Calu3 (cell line): ENCODE measurements at regions not wholly inside any gene's neighbourhood (a gene's known extent, or its start where the extent isn't known, plus 50 kb on each side); places are given as distances from the start of the nearest gene placed in this dataset.
"Not testable (repeated sequence)": the region's sequence is repeated elsewhere in the genome, so short reads cannot be mapped to it uniquely, and the experiment has no call there.

ENCODE experiments used
- BruUV-seq: library from RNA; stranded (reverse); fragments of 400-500 nt; replicated peaks from 2 replicates; lab custom pipeline; 2021; lab: Mats Ljungman, UMichigan
- CTCF ChIA-PET: fragments of 300-600 bp; sonication (Branson Sonifier 250); formaldehyde crosslinking; loops from one replicate; lab custom pipeline; 2022; ENCODE audit warnings: antibody characterized with exemption; lab: Charles Lee
- DNase-seq: peaks from one replicate; pipeline ENCODE4 v3.0.0; 2022
- H3K27ac Mint-ChIP-seq: one replicate; pipeline ENCODE4 v1.8.0; 2022; ENCODE audit warnings: mixed read lengths; ENCODE audit not compliant: unreplicated experiment
- H3K27me3 Mint-ChIP-seq: one replicate; pipeline ENCODE4 v1.8.0; 2022; ENCODE audit warnings: mixed read lengths; ENCODE audit not compliant: unreplicated experiment
- H3K36me3 Mint-ChIP-seq: one replicate; pipeline ENCODE4 v1.8.0; 2022; ENCODE audit warnings: mild to moderate bottlenecking, moderate library complexity, mixed read lengths; ENCODE audit not compliant: insufficient read depth, unreplicated experiment
- H3K4me1 Mint-ChIP-seq: one replicate; pipeline ENCODE4 v1.8.0; 2022; ENCODE audit warnings: mild to moderate bottlenecking, low read depth, mixed read lengths; ENCODE audit not compliant: unreplicated experiment
- H3K4me3 Mint-ChIP-seq: one replicate; pipeline ENCODE4 v1.8.0; 2022; ENCODE audit warnings: mild to moderate bottlenecking, low read depth, moderate library complexity, mixed read lengths; ENCODE audit not compliant: unreplicated experiment
- H3K9me3 Mint-ChIP-seq: one replicate; pipeline ENCODE4 v1.8.0; 2022; ENCODE audit warnings: low read depth, mixed read lengths; ENCODE audit not compliant: unreplicated experiment
- intact Hi-C: fragments of 100-400 bp; cut with micrococcal nuclease; formaldehyde crosslinking; loops from one replicate; pipeline ENCODE4 v1.10.0; 2022; ENCODE audit not compliant: unreplicated experiment
- TF ChIP-seq, protein P1 (sequence below): fragments of 200-600 bp; IDR thresholded peaks from one replicate; pipeline ENCODE4 v1.8.0; 2022; ENCODE audit warnings: antibody characterized with exemption; ENCODE audit not compliant: unreplicated experiment

GRCh38 chr10:129063877-129064276 lies 403.2 kb upstream of the MGMT start:
- no peak for DNase-seq
- intact Hi-C loops = no loop called here
- Mint-ChIP-seq H3K4me3 (no peak overlapping the region), H3K4me1 (no peaks in the 10 kb centered on the region), H3K36me3 (no peaks in the 10 kb centered on the region), H3K9me3 (no peaks in the 10 kb centered on the region), H3K27me3 (no peaks in the 10 kb centered on the region), H3K27ac (no peak overlapping the region)
- TF ChIP-seq, protein P1, sequence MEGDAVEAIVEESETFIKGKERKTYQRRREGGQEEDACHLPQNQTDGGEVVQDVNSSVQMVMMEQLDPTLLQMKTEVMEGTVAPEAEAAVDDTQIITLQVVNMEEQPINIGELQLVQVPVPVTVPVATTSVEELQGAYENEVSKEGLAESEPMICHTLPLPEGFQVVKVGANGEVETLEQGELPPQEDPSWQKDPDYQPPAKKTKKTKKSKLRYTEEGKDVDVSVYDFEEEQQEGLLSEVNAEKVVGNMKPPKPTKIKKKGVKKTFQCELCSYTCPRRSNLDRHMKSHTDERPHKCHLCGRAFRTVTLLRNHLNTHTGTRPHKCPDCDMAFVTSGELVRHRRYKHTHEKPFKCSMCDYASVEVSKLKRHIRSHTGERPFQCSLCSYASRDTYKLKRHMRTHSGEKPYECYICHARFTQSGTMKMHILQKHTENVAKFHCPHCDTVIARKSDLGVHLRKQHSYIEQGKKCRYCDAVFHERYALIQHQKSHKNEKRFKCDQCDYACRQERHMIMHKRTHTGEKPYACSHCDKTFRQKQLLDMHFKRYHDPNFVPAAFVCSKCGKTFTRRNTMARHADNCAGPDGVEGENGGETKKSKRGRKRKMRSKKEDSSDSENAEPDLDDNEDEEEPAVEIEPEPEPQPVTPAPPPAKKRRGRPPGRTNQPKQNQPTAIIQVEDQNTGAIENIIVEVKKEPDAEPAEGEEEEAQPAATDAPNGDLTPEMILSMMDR = no peak
- CTCF ChIA-PET = no interaction called here
- BruUV-seq = no TSS peak

DNA sequence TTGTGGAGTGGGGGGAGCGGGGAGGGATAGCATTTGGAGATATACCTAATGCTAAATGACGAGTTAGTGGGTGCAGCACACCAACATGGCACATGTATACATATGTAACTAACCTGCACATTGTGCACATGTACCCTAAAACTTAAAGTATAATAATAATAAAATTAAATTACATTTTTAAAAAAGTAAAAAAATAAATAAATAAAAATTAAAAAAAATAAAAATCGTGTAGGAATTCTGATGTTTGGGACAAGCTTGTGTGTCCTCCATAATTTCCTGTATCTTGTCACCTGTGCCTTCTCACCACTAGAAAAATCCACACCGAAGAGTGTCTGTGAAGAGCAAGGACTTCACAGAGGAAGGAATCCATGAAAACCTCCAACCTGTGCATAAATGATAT lies 400.5 kb upstream of the MGMT start:
- CTCF ChIA-PET, BruUV-seq, H3K36me3 Mint-ChIP-seq, DNase-seq, H3K4me1 Mint-ChIP-seq, H3K4me3 Mint-ChIP-seq, H3K27me3 Mint-ChIP-seq, H3K27ac Mint-ChIP-seq, H3K9me3 Mint-ChIP-seq, intact Hi-C loops: not testable (repeated sequence)

GRCh38 chr10:129071411-129071810 lies 395.6 kb upstream of the MGMT start:
- intact Hi-C loops, H3K27me3 Mint-ChIP-seq, H3K4me3 Mint-ChIP-seq, BruUV-seq, H3K36me3 Mint-ChIP-seq, CTCF ChIA-PET, H3K9me3 Mint-ChIP-seq, DNase-seq, H3K27ac Mint-ChIP-seq, H3K4me1 Mint-ChIP-seq: not testable (repeated sequence)

DNA sequence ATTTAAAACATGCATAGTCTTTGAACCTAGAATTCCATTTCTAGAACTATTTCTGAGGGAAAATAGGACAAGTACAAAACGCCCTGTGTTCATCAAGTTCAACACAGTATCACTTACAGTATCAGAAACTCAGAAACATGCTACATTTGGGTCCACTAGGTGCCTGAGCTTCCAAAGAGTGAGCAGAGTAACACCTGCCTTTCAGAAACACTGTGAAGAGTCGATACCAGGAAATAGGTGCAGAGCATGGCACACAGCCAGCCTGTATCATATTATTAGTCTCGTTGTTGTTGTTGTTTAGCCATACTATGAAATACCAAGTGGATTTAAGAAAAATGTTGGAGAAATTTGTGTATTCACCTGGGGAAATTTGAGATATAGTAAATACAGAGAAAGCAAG lies 392.1 kb upstream of the MGMT start:
- Mint-ChIP-seq H3K9me3 (peaks cover 3% of the 10 kb centered on the region), H3K4me1 (no peaks in the 10 kb centered on the region), H3K27me3 (no peaks in the 10 kb centered on the region), H3K36me3 (no peaks in the 10 kb centered on the region), H3K27ac (no peak overlapping the region), H3K4me3 (no peak overlapping the region)
- DNase-seq = no peak
- TF ChIP-seq, protein P1 = no peak
- CTCF ChIA-PET = no interaction called here
- intact Hi-C loops = no loop called here
- no TSS peak for BruUV-seq

DNA sequence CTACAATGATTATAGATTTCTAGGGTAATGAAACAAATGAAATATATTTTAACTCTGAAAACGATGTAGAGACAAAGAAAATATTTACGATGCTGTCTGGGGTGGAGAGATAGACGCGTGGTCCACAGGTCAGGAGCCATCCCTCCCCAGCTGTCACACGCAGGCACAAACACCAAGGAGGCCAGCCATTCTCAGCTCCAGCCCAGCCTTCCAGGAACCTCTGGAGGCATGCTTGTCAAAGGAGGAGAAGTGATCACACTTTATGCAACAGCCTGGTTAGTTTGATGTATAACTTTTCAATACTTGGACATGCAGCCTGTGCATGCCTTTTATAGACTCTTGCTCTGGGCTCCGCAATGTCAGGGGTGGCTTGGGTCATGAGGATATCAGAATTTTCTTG lies 391.5 kb upstream of the MGMT start:
- CTCF ChIA-PET = no interaction called here
- intact Hi-C loops = no loop called here
- no peak for DNase-seq
- Mint-ChIP-seq H3K27me3 (no peaks in the 10 kb centered on the region), H3K9me3 (peaks cover 9% of the 10 kb centered on the region), H3K27ac (no peak overlapping the region), H3K36me3 (no peaks in the 10 kb centered on the region), H3K4me1 (no peaks in the 10 kb centered on the region), H3K4me3 (no peak overlapping the region)
- BruUV-seq = no TSS peak
- TF ChIP-seq, protein P1 = no peak
